Smooth muscle cell (in vitro differentiated cells): ENCODE measurements at regions not wholly inside any gene's neighbourhood (a gene's known extent, or its start where the extent isn't known, plus 50 kb on each side); places are given as distances from the start of the nearest gene placed in this dataset.

Source experiments
- DNase-seq: peaks from one replicate; lab custom pipeline; 2025; ENCODE audit not compliant: unreplicated experiment; lab: John Stamatoyannopoulos, UW
- H2AFZ ChIP-seq: fragments of 200-600 bp; sonication (generic); 2 replicates; pipeline ENCODE4 v1.6.0; 2016; ENCODE audit warnings: antibody characterized with exemption, low read depth, mild to moderate bottlenecking
- H3F3A ChIP-seq: fragments of 200-600 bp; sonication (generic); 2 replicates; pipeline ENCODE4 v1.6.0; 2017; ENCODE audit warnings: antibody characterized with exemption, low read depth
- H3K27ac ChIP-seq: fragments of 200-600 bp; sonication (generic); 2 replicates; pipeline ENCODE4 v1.5.1; 2016; ENCODE audit warnings: low read depth, mild to moderate bottlenecking
- H3K27me3 ChIP-seq: fragments of 200-600 bp; sonication (generic); 2 replicates; pipeline ENCODE4 v1.6.1; 2016; ENCODE audit warnings: low read depth, mild to moderate bottlenecking
- H3K36me3 ChIP-seq: fragments of 200-600 bp; sonication (generic); 2 replicates; pipeline ENCODE4 v1.5.1; 2016; ENCODE audit warnings: low read depth
- H3K4me1 ChIP-seq: fragments of 200-600 bp; sonication (generic); 2 replicates; pipeline ENCODE4 v1.5.1; 2016; ENCODE audit warnings: low read depth
- H3K4me2 ChIP-seq: fragments of 200-600 bp; sonication (generic); 2 replicates; pipeline ENCODE4 v1.6.0; 2016; ENCODE audit warnings: mild to moderate bottlenecking
- H3K4me3 ChIP-seq: fragments of 200-600 bp; sonication (generic); 2 replicates; pipeline ENCODE4 v1.5.1; 2016; ENCODE audit warnings: mild to moderate bottlenecking
- H3K79me2 ChIP-seq: fragments of 200-600 bp; sonication (generic); 2 replicates; pipeline ENCODE4 v1.6.0; 2016; ENCODE audit warnings: low read depth, mild to moderate bottlenecking
- H3K9ac ChIP-seq: fragments of 200-600 bp; sonication (generic); 2 replicates; pipeline ENCODE4 v1.6.0; 2016; ENCODE audit warnings: low read depth
- H3K9me3 ChIP-seq: fragments of 200-600 bp; sonication (generic); replicated peaks from 2 replicates; pipeline ENCODE4 v1.5.1; 2016; ENCODE audit warnings: low read depth
- H4K20me1 ChIP-seq: fragments of 200-600 bp; sonication (generic); 2 replicates; pipeline ENCODE4 v1.6.0; 2016; ENCODE audit warnings: low read depth
- WGBS: methylation state at CpG from one replicate; pipeline ENCODE4 v1.1.7; 2016; ENCODE audit warnings: low lambda C conversion rate; 5-methylcytosine and 5-hydroxymethylcytosine counted together
- TF ChIP-seq, protein P1 (sequence below): fragments of 200-600 bp; sonication (generic); IDR thresholded peaks from 2 replicates; pipeline ENCODE4 v1.5.1; 2017; ENCODE audit warnings: borderline replicate concordance, mild to moderate bottlenecking, antibody characterized with exemption; ENCODE audit not compliant: insufficient read depth, poor library complexity, severe bottlenecking

GRCh38 chr9:135218331-135219225, 131.1 kb downstream of the OLFM1 start:
- H3K4me2 ChIP-seq: no peak overlapping the region
- H3F3A ChIP-seq: no peaks in the 10 kb centered on the region
- H4K20me1 ChIP-seq: no peaks in the 10 kb centered on the region
- no peaks in the 10 kb centered on the region for H3K79me2 ChIP-seq
- peaks cover 14% of the 10 kb centered on the region for H3K27me3 ChIP-seq
- H2AFZ ChIP-seq: no peak overlapping the region
- no peaks in the 10 kb centered on the region for H3K9me3 ChIP-seq
- H3K9ac ChIP-seq: no peak overlapping the region
- TF ChIP-seq, protein P1, sequence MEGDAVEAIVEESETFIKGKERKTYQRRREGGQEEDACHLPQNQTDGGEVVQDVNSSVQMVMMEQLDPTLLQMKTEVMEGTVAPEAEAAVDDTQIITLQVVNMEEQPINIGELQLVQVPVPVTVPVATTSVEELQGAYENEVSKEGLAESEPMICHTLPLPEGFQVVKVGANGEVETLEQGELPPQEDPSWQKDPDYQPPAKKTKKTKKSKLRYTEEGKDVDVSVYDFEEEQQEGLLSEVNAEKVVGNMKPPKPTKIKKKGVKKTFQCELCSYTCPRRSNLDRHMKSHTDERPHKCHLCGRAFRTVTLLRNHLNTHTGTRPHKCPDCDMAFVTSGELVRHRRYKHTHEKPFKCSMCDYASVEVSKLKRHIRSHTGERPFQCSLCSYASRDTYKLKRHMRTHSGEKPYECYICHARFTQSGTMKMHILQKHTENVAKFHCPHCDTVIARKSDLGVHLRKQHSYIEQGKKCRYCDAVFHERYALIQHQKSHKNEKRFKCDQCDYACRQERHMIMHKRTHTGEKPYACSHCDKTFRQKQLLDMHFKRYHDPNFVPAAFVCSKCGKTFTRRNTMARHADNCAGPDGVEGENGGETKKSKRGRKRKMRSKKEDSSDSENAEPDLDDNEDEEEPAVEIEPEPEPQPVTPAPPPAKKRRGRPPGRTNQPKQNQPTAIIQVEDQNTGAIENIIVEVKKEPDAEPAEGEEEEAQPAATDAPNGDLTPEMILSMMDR: no peak
- no peak overlapping the region for H3K27ac ChIP-seq
- no peak overlapping the region for H3K4me3 ChIP-seq
- 78% methylated on average over 27 of the region's 27 CpGs for WGBS
- H3K4me1 ChIP-seq: peaks cover 7% of the 10 kb centered on the region
- H3K36me3 ChIP-seq: no peaks in the 10 kb centered on the region
- no peak for DNase-seq

- Histone ChIP-seq H3K9ac (no peak overlapping the region), H3K4me2 (no peak overlapping the region), H3K27ac (no peak overlapping the region), H3K4me1 (peaks cover 7% of the 10 kb centered on the region), H3K36me3 (no peaks in the 10 kb centered on the region), H3K4me3 (no peak overlapping the region), H2AFZ (no peak overlapping the region), H3F3A (no peaks in the 10 kb centered on the region), H4K20me1 (no peaks in the 10 kb centered on the region), H3K27me3 (peaks cover 14% of the 10 kb centered on the region), H3K9me3 (no peaks in the 10 kb centered on the region), H3K79me2 (no peaks in the 10 kb centered on the region)
- no peak for DNase-seq
- TF ChIP-seq, protein P1: no peak
- whole genome bisulfite sequencing: 90% methylated on average over 21 of the region's 21 CpGs
Observed at GRCh38 chr9:135219676-135220600, 132.5 kb downstream of the OLFM1 start.

GRCh38 chr9:135220601-135221575, 133.4 kb downstream of the OLFM1 start:
- H3K9ac ChIP-seq: no peak overlapping the region
- H3K4me1 ChIP-seq: peaks cover 7% of the 10 kb centered on the region
- no peak overlapping the region for H3K4me2 ChIP-seq
- no peak overlapping the region for H3K27ac ChIP-seq
- no peak overlapping the region for H2AFZ ChIP-seq
- no peaks in the 10 kb centered on the region for H3F3A ChIP-seq
- H3K79me2 ChIP-seq: no peaks in the 10 kb centered on the region
- H4K20me1 ChIP-seq: no peaks in the 10 kb centered on the region
- peaks cover 14% of the 10 kb centered on the region for H3K27me3 ChIP-seq
- no peaks in the 10 kb centered on the region for H3K36me3 ChIP-seq
- H3K9me3 ChIP-seq: no peaks in the 10 kb centered on the region
- DNase-seq: no peak
- TF ChIP-seq, protein P1: no peak
- 90% methylated on average over 28 of the region's 28 CpGs for WGBS
- H3K4me3 ChIP-seq: no peak overlapping the region
